HG03520 (cell line): ENCODE measurements at regions not wholly inside any gene's neighbourhood (a gene's known extent, or its start where the extent isn't known, plus 50 kb on each side); places are given as distances from the start of the nearest gene placed in this dataset.

Source experiments
- ATAC-seq: cut with Tn5 transposase; IDR thresholded peaks from one replicate; pipeline ENCODE4 v1.9.1; 2021; ENCODE audit warnings: mild to moderate bottlenecking, moderate library complexity; ENCODE audit not compliant: unreplicated experiment

GRCh38 chr4:186018261-186018660, 50.7 kb upstream of the TLR3 start:
- no peak for ATAC-seq

GRCh38 chr4:186018784-186019183, 50.2 kb upstream of the TLR3 start:
- no peak for ATAC-seq
